Naive B cell (primary cell): ENCODE measurements at regions not wholly inside any gene's neighbourhood (a gene's known extent, or its start where the extent isn't known, plus 50 kb on each side); places are given as distances from the start of the nearest gene placed in this dataset.
"Not testable (repeated sequence)": the region's sequence is repeated elsewhere in the genome, so short reads cannot be mapped to it uniquely, and the experiment has no call there.

Experiments used
- ATAC-seq, 2 donors: fragments of 150-1000 bp; cut with Tn5 transposase; 2 replicates each; pipeline ENCODE4 v1.10.0; 2021; ENCODE audit warnings: low read depth in 2 of 2, mild to moderate bottlenecking in 2 of 2, moderate library complexity in 2 of 2
- DNase-seq: peaks from one replicate; pipeline ENCODE4 v3.0.0; 2022
- H3K27ac Mint-ChIP-seq, 6 donors: one replicate each; pipeline ENCODE4 v1.8.0; 2020 to 2022; ENCODE audit warnings: mild to moderate bottlenecking in 6 of 6, mixed read lengths in 6 of 6, moderate library complexity in 5 of 6, inconsistent platforms in 2 of 6
- H3K27me3 Mint-ChIP-seq, 3 donors: one replicate each; pipeline ENCODE4 v1.8.0; 2021 to 2022; ENCODE audit warnings: mixed read lengths in 3 of 3, mild to moderate bottlenecking in 1 of 3
- H3K36me3 Mint-ChIP-seq, 2 donors: one replicate each; pipeline ENCODE4 v1.8.0; 2020 to 2022; ENCODE audit warnings: mixed read lengths in 2 of 2, inconsistent platforms in 1 of 2, mild to moderate bottlenecking in 1 of 2
- H3K4me1 Mint-ChIP-seq, 3 donors: one replicate each; pipeline ENCODE4 v1.8.0; 2020 to 2022; ENCODE audit warnings: mixed read lengths in 3 of 3, inconsistent platforms in 1 of 3, mild to moderate bottlenecking in 1 of 3, moderate library complexity in 1 of 3
- H3K4me3 Mint-ChIP-seq, 8 donors: one replicate each; pipeline ENCODE4 v1.8.0; 2020 to 2022; ENCODE audit warnings: mild to moderate bottlenecking in 8 of 8, mixed read lengths in 8 of 8, moderate library complexity in 8 of 8, inconsistent platforms in 2 of 8
- H3K9me3 Mint-ChIP-seq, 7 donors: one replicate each; pipeline ENCODE4 v1.8.0; 2020 to 2022; ENCODE audit warnings: mixed read lengths in 7 of 7, mild to moderate bottlenecking in 5 of 7, inconsistent platforms in 2 of 7, moderate library complexity in 1 of 7

- H3K27me3 Mint-ChIP-seq: peaks cover 11 to 18% (median 16%) of the 10 kb centered on the region in 3 donors
- peaks cover 10 to 59% (median 28%) of the 10 kb centered on the region in 7 donors for H3K9me3 Mint-ChIP-seq
- H3K4me3 Mint-ChIP-seq: no peak overlapping the region
- H3K4me1 Mint-ChIP-seq: no peaks in the 10 kb centered on the region
- H3K27ac Mint-ChIP-seq: peak overlapping the region in 1 of 6 donors; percentile 14
- DNase-seq (no peak), ATAC-seq (no peak)
- H3K36me3 Mint-ChIP-seq: peaks cover 0 to 10% of the 10 kb centered on the region in 2 donors
These were observed 72.6 kb upstream of the PTPN13 start for GRCh38 chr4:86521373-86521969.

- no peak for DNase-seq
- H3K27ac Mint-ChIP-seq: no peak overlapping the region
- H3K27me3 Mint-ChIP-seq: peaks cover 11 to 18% (median 16%) of the 10 kb centered on the region in 3 donors
These were observed 71.8 kb upstream of the PTPN13 start for GRCh38 chr4:86522349-86522748.

GRCh38 chr4:86523333-86523732 lies 70.8 kb upstream of the PTPN13 start:
- DNase-seq (no peak), ATAC-seq (no peak)
- Mint-ChIP-seq H3K4me3 (no peak overlapping the region), H3K4me1 (no peaks in the 10 kb centered on the region), H3K27me3 (peaks cover 11 to 18% (median 16%) of the 10 kb centered on the region in 3 donors), H3K36me3 (peaks cover 0 to 10% of the 10 kb centered on the region in 2 donors), H3K27ac (no peak overlapping the region), H3K9me3 (peaks cover 10 to 59% (median 25%) of the 10 kb centered on the region in 7 donors)

More at GRCh38 chr4:86522349-86522748, 71.8 kb upstream of the PTPN13 start:
- H3K4me1 Mint-ChIP-seq: no peaks in the 10 kb centered on the region
- H3K4me3 Mint-ChIP-seq: no peak overlapping the region
- no peak for ATAC-seq
- peaks cover 10 to 59% (median 28%) of the 10 kb centered on the region in 7 donors for H3K9me3 Mint-ChIP-seq
- H3K36me3 Mint-ChIP-seq: peaks cover 0 to 10% of the 10 kb centered on the region in 2 donors

- H3K36me3 Mint-ChIP-seq, H3K4me1 Mint-ChIP-seq, H3K4me3 Mint-ChIP-seq, DNase-seq, H3K27ac Mint-ChIP-seq, ATAC-seq: not testable (repeated sequence)
- H3K9me3 Mint-ChIP-seq: peaks cover 0 to 16% (median 0%) of the 10 kb centered on the region in 7 donors
- peaks cover 1 to 16% (median 8%) of the 10 kb centered on the region in 3 donors for H3K27me3 Mint-ChIP-seq
These were observed 66.4 kb upstream of the PTPN13 start for GRCh38 chr4:86527713-86528112.

- Mint-ChIP-seq H3K27me3 (peaks cover 0 to 7% (median 7%) of the 10 kb centered on the region in 3 donors), H3K9me3 (peaks cover 0 to 2% (median 0%) of the 10 kb centered on the region in 7 donors), H3K4me1 (no peaks in the 10 kb centered on the region), H3K27ac (no peak overlapping the region), H3K4me3 (no peak overlapping the region), H3K36me3 (no peaks in the 10 kb centered on the region)
- ATAC-seq: no peak
- DNase-seq: no peak
These were observed 64.7 kb upstream of the PTPN13 start for GRCh38 chr4:86529436-86529835.

- Mint-ChIP-seq H3K4me3 (no peak overlapping the region), H3K4me1 (no peaks in the 10 kb centered on the region), H3K9me3 (no peaks in the 10 kb centered on the region), H3K36me3 (no peaks in the 10 kb centered on the region), H3K27ac (no peak overlapping the region), H3K27me3 (peaks cover 0 to 7% (median 5%) of the 10 kb centered on the region in 3 donors)
- ATAC-seq (no peak), DNase-seq (no peak)
These were observed 63.9 kb upstream of the PTPN13 start for GRCh38 chr4:86530183-86530582.

- no peak for DNase-seq
- ATAC-seq: no peak
- Mint-ChIP-seq H3K9me3 (no peaks in the 10 kb centered on the region), H3K27me3 (no peaks in the 10 kb centered on the region), H3K4me1 (no peaks in the 10 kb centered on the region), H3K27ac (no peak overlapping the region), H3K4me3 (no peak overlapping the region), H3K36me3 (no peaks in the 10 kb centered on the region)
These were observed 62.7 kb upstream of the PTPN13 start for GRCh38 chr4:86531440-86531839.

GRCh38 chr4:86532851-86533250 lies 61.3 kb upstream of the PTPN13 start:
- H3K4me1 Mint-ChIP-seq: no peaks in the 10 kb centered on the region
- H3K27ac Mint-ChIP-seq: no peak overlapping the region
- H3K27me3 Mint-ChIP-seq: no peaks in the 10 kb centered on the region
- H3K4me3 Mint-ChIP-seq: no peak overlapping the region
- H3K9me3 Mint-ChIP-seq: no peaks in the 10 kb centered on the region
- DNase-seq: no peak
- no peaks in the 10 kb centered on the region for H3K36me3 Mint-ChIP-seq
- ATAC-seq: no peak

GRCh38 chr4:86536151-86536550 lies 58.0 kb upstream of the PTPN13 start:
- H3K4me1 Mint-ChIP-seq: no peaks in the 10 kb centered on the region
- H3K27ac Mint-ChIP-seq: no peak overlapping the region
- H3K4me3 Mint-ChIP-seq: no peak overlapping the region
- DNase-seq (no peak), ATAC-seq (no peak)
- H3K36me3 Mint-ChIP-seq: no peaks in the 10 kb centered on the region
- H3K9me3 Mint-ChIP-seq: no peaks in the 10 kb centered on the region
- H3K27me3 Mint-ChIP-seq: peaks cover 0 to 12% (median 11%) of the 10 kb centered on the region in 3 donors

- Mint-ChIP-seq H3K27me3 (peaks cover 24 to 43% (median 41%) of the 10 kb centered on the region in 3 donors), H3K4me1 (no peaks in the 10 kb centered on the region), H3K9me3 (peaks cover 0 to 2% (median 0%) of the 10 kb centered on the region in 7 donors), H3K27ac (peak overlapping the region in 1 of 6 donors; percentile 79), H3K36me3 (no peaks in the 10 kb centered on the region), H3K4me3 (no peak overlapping the region)
- ATAC-seq (no peak), DNase-seq (no peak)
These were observed 51.6 kb upstream of the PTPN13 start for GRCh38 chr4:86542319-86543027.

- H3K4me1 Mint-ChIP-seq: no peaks in the 10 kb centered on the region
- peak overlapping the region in 1 of 6 donors; percentile 79 for H3K27ac Mint-ChIP-seq
- DNase-seq (no peak), ATAC-seq (no peak)
- H3K27me3 Mint-ChIP-seq: peaks cover 24 to 47% (median 41%) of the 10 kb centered on the region in 3 donors
- no peak overlapping the region for H3K4me3 Mint-ChIP-seq
- H3K36me3 Mint-ChIP-seq: no peaks in the 10 kb centered on the region
- peaks cover 0 to 4% (median 0%) of the 10 kb centered on the region in 7 donors for H3K9me3 Mint-ChIP-seq
These were observed 51.0 kb upstream of the PTPN13 start for GRCh38 chr4:86543080-86543479.

GRCh38 chr4:86543560-86544309 lies 50.4 kb upstream of the PTPN13 start:
- Mint-ChIP-seq H3K9me3 (peaks cover 0 to 7% (median 0%) of the 10 kb centered on the region in 7 donors), H3K27ac (no peak overlapping the region), H3K4me3 (no peak overlapping the region), H3K27me3 (peaks cover 24 to 48% (median 41%) of the 10 kb centered on the region in 3 donors), H3K4me1 (no peaks in the 10 kb centered on the region), H3K36me3 (no peaks in the 10 kb centered on the region)
- ATAC-seq: no peak
- DNase-seq: no peak

GRCh38 chr4:86544310-86544966 lies 49.7 kb upstream of the PTPN13 start:
- Mint-ChIP-seq H3K36me3 (no peaks in the 10 kb centered on the region), H3K4me3 (no peak overlapping the region), H3K27ac (no peak overlapping the region), H3K4me1 (no peaks in the 10 kb centered on the region), H3K27me3 (peaks cover 24 to 48% (median 41%) of the 10 kb centered on the region in 3 donors), H3K9me3 (peaks cover 0 to 7% (median 0%) of the 10 kb centered on the region in 7 donors)
- DNase-seq (no peak), ATAC-seq (no peak)
